ENCODE measurements at regions not wholly inside any gene's neighbourhood (a gene's known extent, or its start where the extent isn't known, plus 50 kb on each side); places are given as distances from the start of the nearest gene placed in this dataset.

- no peaks in the 10 kb centered on the region for H3K27me3 ChIP-seq (replicated peaks; ENCODE audit: insufficient read depth, low read depth, low read length, poor library complexity)
- no peak overlapping the region for H3K27ac ChIP-seq (ENCODE audit: low read depth, low read length, poor library complexity, severe bottlenecking)
- ChIA-PET CTCF (interaction anchor here (0.6 kb wide), 1 partner anchor 1678 kb away, joined by 3 read pairs; no protein-coding TSS in a partner anchor), POLR2A (ENCODE audit: low non-redundant PET) (no interaction called here)
- no peaks in the 10 kb centered on the region for H3K36me3 ChIP-seq (ENCODE audit: insufficient read depth, low read length, poor library complexity, severe bottlenecking)
- intact Hi-C loops (cut with micrococcal nuclease; ENCODE audit: unreplicated experiment), result no loop called here
- peaks cover 9% of the 10 kb centered on the region for H3K4me1 ChIP-seq (ENCODE audit: insufficient read depth, low read length, poor library complexity, severe bottlenecking)
- DNase-seq (ENCODE audit: low spot score), result no peak
- H3K4me3 ChIP-seq (ENCODE audit: low read depth, low read length, poor library complexity, severe bottlenecking), result no peak overlapping the region
- H3K9me3 ChIP-seq (ENCODE audit: low read depth, low read length, poor library complexity, severe bottlenecking), result no peaks in the 10 kb centered on the region
- BruUV-seq (replicated peaks), result no TSS peak
- TF ChIP-seq, protein P1, sequence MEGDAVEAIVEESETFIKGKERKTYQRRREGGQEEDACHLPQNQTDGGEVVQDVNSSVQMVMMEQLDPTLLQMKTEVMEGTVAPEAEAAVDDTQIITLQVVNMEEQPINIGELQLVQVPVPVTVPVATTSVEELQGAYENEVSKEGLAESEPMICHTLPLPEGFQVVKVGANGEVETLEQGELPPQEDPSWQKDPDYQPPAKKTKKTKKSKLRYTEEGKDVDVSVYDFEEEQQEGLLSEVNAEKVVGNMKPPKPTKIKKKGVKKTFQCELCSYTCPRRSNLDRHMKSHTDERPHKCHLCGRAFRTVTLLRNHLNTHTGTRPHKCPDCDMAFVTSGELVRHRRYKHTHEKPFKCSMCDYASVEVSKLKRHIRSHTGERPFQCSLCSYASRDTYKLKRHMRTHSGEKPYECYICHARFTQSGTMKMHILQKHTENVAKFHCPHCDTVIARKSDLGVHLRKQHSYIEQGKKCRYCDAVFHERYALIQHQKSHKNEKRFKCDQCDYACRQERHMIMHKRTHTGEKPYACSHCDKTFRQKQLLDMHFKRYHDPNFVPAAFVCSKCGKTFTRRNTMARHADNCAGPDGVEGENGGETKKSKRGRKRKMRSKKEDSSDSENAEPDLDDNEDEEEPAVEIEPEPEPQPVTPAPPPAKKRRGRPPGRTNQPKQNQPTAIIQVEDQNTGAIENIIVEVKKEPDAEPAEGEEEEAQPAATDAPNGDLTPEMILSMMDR (conservative IDR thresholded peaks at IDR 0.05; ENCODE audit: low read depth, low read length), result peak; percentile 38; the same call in 1 of the 2 replicates
- TF ChIP-seq EZH2 (IDR thresholded peaks at IDR 0.05; ENCODE audit: borderline replicate concordance, low read depth, low read length, poor library complexity, severe bottlenecking), result no peak
These were observed 465.9 kb upstream of the DPPA4 start for GRCh38 chr3:109803274-109803673.

DNA sequence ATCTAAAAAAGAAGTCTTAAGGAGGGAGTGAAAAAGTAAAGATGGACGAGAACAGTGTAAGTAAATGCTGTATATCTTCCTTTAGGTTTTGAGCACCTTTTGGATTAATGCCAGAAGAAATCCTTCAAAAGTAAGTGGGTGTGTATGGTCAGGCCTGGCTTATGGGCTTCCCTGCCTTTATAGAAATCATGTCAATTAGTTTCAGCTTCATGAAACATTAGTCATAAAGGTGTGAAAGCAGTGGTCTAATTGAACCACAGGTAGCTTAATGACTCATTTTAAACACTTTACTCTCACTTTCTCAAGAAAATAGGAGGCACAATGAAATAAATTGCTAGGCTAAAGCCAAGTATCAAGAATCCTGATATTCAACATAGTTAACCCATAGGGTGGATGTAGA lies 467.4 kb upstream of the DPPA4 start:
- CTCF ChIA-PET, result no interaction called here
- BruUV-seq (replicated peaks), result no TSS peak
- TF ChIP-seq, protein P1 (conservative IDR thresholded peaks at IDR 0.05; ENCODE audit: low read depth, low read length), result no peak
- TF ChIP-seq EZH2 (IDR thresholded peaks at IDR 0.05; ENCODE audit: borderline replicate concordance, low read depth, low read length, poor library complexity, severe bottlenecking), result no peak
- H3K27me3 ChIP-seq (replicated peaks; ENCODE audit: insufficient read depth, low read depth, low read length, poor library complexity), result no peaks in the 10 kb centered on the region
- H3K4me1 ChIP-seq (ENCODE audit: insufficient read depth, low read length, poor library complexity, severe bottlenecking), result peaks cover 9% of the 10 kb centered on the region
- POLR2A ChIA-PET (ENCODE audit: low non-redundant PET), result no interaction called here
- H3K36me3 ChIP-seq (ENCODE audit: insufficient read depth, low read length, poor library complexity, severe bottlenecking), result no peaks in the 10 kb centered on the region
- no peak overlapping the region for H3K27ac ChIP-seq (ENCODE audit: low read depth, low read length, poor library complexity, severe bottlenecking)
- no peak overlapping the region for H3K4me3 ChIP-seq (ENCODE audit: low read depth, low read length, poor library complexity, severe bottlenecking)
- intact Hi-C loops (cut with micrococcal nuclease; ENCODE audit: unreplicated experiment), result no loop called here
- DNase-seq (ENCODE audit: low spot score), result no peak
- no peaks in the 10 kb centered on the region for H3K9me3 ChIP-seq (ENCODE audit: low read depth, low read length, poor library complexity, severe bottlenecking)

DNA sequence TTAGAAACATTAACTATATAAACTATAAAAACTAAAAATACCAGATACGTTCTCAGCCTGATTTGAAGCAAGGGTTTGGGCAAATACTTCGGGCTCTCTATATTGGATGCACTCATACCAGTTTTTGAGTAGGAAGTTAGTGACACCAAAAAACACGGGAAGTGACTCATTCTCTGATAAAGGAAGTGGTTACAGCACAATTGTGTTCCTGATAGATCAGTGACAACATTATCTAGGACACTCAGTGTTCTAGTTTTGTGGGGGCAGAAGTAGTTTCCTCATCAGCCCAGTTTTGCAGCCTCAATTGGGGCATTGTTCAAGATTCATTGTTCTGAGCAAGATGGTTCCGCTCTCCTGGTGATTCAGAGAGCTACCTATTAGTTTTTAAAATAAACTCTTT lies 469.6 kb upstream of the DPPA4 start:
- POLR2A ChIA-PET (ENCODE audit: low non-redundant PET), result no interaction called here
- DNase-seq (ENCODE audit: low spot score), result peak; percentile 78
- TF ChIP-seq, protein P1 (conservative IDR thresholded peaks at IDR 0.05; ENCODE audit: low read depth, low read length), result no peak
- BruUV-seq (replicated peaks), result no TSS peak
- CTCF ChIA-PET, result interaction anchor here (0.6 kb wide), 1 partner anchor 193 kb away, joined by 3 read pairs; no protein-coding TSS in a partner anchor
- Histone ChIP-seq H3K4me1 (ENCODE audit: insufficient read depth, low read length, poor library complexity, severe bottlenecking) (peaks cover 9% of the 10 kb centered on the region), H3K27me3 (replicated peaks; ENCODE audit: insufficient read depth, low read depth, low read length, poor library complexity) (no peaks in the 10 kb centered on the region), H3K4me3 (ENCODE audit: low read depth, low read length, poor library complexity, severe bottlenecking) (no peak overlapping the region), H3K9me3 (ENCODE audit: low read depth, low read length, poor library complexity, severe bottlenecking) (no peaks in the 10 kb centered on the region), H3K27ac (ENCODE audit: low read depth, low read length, poor library complexity, severe bottlenecking) (no peak overlapping the region), H3K36me3 (ENCODE audit: insufficient read depth, low read length, poor library complexity, severe bottlenecking) (no peaks in the 10 kb centered on the region)
- intact Hi-C loops (cut with micrococcal nuclease; ENCODE audit: unreplicated experiment), result no loop called here

Measured in A673 (cell line).